Suprapubic skin (tissue), 4 donors: ENCODE measurements at regions not wholly inside any gene's neighbourhood (a gene's known extent, or its start where the extent isn't known, plus 50 kb on each side); places are given as distances from the start of the nearest gene placed in this dataset.

Source experiments
- CTCF ChIP-seq, 2 donors: fragments of 200-600 bp in 1 of 2; fragments of 450-650 bp in 1 of 2; sonication (generic) in 1 of 2; IDR thresholded peaks; one replicate each; pipeline ENCODE4 v1.5.1; 2016 to 2019; ENCODE audit warnings: antibody characterized with exemption in 2 of 2, mild to moderate bottlenecking in 1 of 2, moderate library complexity in 1 of 2
- POLR2A ChIP-seq, 2 donors: fragments of 450-650 bp; IDR thresholded peaks; one replicate each; pipeline ENCODE4 v1.6.1; 2017; ENCODE audit warnings: antibody characterized with exemption in 2 of 2, mild to moderate bottlenecking in 2 of 2, moderate library complexity in 2 of 2
- POLR2AphosphoS5 ChIP-seq, 3 donors: sonication (generic); formaldehyde crosslinking; IDR thresholded peaks; one replicate each; pipeline ENCODE4 v1.6.1; 2017; ENCODE audit warnings: antibody characterized with exemption in 3 of 3

- TF ChIP-seq CTCF (IDR thresholded peaks at IDR 0.05): no peak
- no peak for TF ChIP-seq POLR2A (IDR thresholded peaks at IDR 0.05)
- TF ChIP-seq POLR2AphosphoS5 (IDR thresholded peaks at IDR 0.05): no peak
Observed at GRCh38 chr14:51479584-51480325, 172.0 kb upstream of the FRMD6 start.
